Panc1 (cell line): ENCODE measurements at regions not wholly inside any gene's neighbourhood (a gene's known extent, or its start where the extent isn't known, plus 50 kb on each side); places are given as distances from the start of the nearest gene placed in this dataset.

ENCODE experiments used
- ATAC-seq: fragments of 200-7000 bp; cut with Tn5 transposase; 2 replicates; pipeline ENCODE4 v1.9.1; 2020; ENCODE audit warnings: mild to moderate bottlenecking, moderate library complexity
- BruUV-seq: library from RNA; stranded (reverse); fragments of 400-500 nt; replicated peaks from 2 replicates; lab custom pipeline; 2021; lab: Mats Ljungman, UMichigan
- CTCF ChIA-PET: fragments of 300-600 bp; sonication (Branson Sonifier 250); formaldehyde crosslinking; loops from one replicate; lab custom pipeline; 2022; ENCODE audit warnings: antibody characterized with exemption; lab: Charles Lee
- POLR2A ChIA-PET: fragments of 300-600 bp; sonication (Branson Sonifier 250); formaldehyde crosslinking; loops from one replicate; lab custom pipeline; 2022; ENCODE audit warnings: antibody characterized with exemption; lab: Charles Lee
- DNase-seq: peaks from one replicate; pipeline ENCODE4 v3.0.0-alpha.2; 2010; ENCODE audit warnings: low read depth, low spot score
- H3K27ac ChIP-seq: 2 replicates; pipeline ENCODE4 v1.5.1; 2011; ENCODE audit warnings: mild to moderate bottlenecking, low read length, inconsistent platforms
- H3K27me3 ChIP-seq: fragments of 200-500 bp; sonication (Bioruptor generic); 2 replicates; pipeline ENCODE4 v1.6.0; 2014; ENCODE audit warnings: low read length, inconsistent platforms; ENCODE audit not compliant: control insufficient read depth, insufficient read depth
- H3K36me3 ChIP-seq: fragments of 200-500 bp; sonication (Bioruptor generic); 2 replicates; pipeline ENCODE4 v1.5.1; 2014; ENCODE audit warnings: inconsistent platforms, mild to moderate bottlenecking, low read length, moderate library complexity; ENCODE audit not compliant: control insufficient read depth, insufficient read depth
- H3K4me1 ChIP-seq: 2 replicates; pipeline ENCODE4 v1.5.1; 2011; ENCODE audit warnings: inconsistent platforms, mild to moderate bottlenecking, low read length, moderate library complexity; ENCODE audit not compliant: control insufficient read depth, insufficient read depth
- H3K4me3 ChIP-seq, 2 experiments: 2 replicates each; pipeline ENCODE4 v1.5.1; 2011 to 2012; ENCODE audit warnings: low read depth in 2 of 2, low read length in 2 of 2, mild to moderate bottlenecking in 2 of 2, inconsistent platforms in 1 of 2, moderate library complexity in 1 of 2
- H3K9me3 ChIP-seq: fragments of 200-500 bp; sonication (Bioruptor generic); 2 replicates; pipeline ENCODE4 v1.5.1; 2014; ENCODE audit warnings: low read depth, mild to moderate bottlenecking, inconsistent platforms, low read length, moderate library complexity; ENCODE audit not compliant: control insufficient read depth, insufficient read depth
- POLR2AphosphoS5 ChIP-seq: IDR thresholded peaks from 2 replicates; pipeline ENCODE4 v1.6.1; 2012; ENCODE audit warnings: mild to moderate bottlenecking, low read depth, low read length, moderate library complexity
- SIN3A ChIP-seq: IDR thresholded peaks from 2 replicates; pipeline ENCODE4 v1.6.1; 2012; ENCODE audit warnings: low read depth, mild to moderate bottlenecking, low read length, moderate library complexity, borderline replicate concordance; ENCODE audit not compliant: insufficient read depth
- TCF7L2 ChIP-seq: IDR thresholded peaks from 2 replicates; pipeline ENCODE4 v1.6.1; 2011; ENCODE audit warnings: mild to moderate bottlenecking, low read depth, low read length, inconsistent platforms
- in situ Hi-C: cut with HindIII; loops from 2 replicates; pipeline ENCODE4 v1.10.0; 2016; ENCODE audit warnings: low sequenced_read_pairs, low pct_unique_long_range_greater_than_20kb
- intact Hi-C: fragments of 100-400 bp; cut with micrococcal nuclease; formaldehyde crosslinking; loops from one replicate; pipeline ENCODE4 v1.10.0; 2022; ENCODE audit not compliant: unreplicated experiment
- TF ChIP-seq, protein P1 (sequence below), 2 experiments: IDR thresholded peaks; 2 replicates each; pipeline ENCODE4 v1.6.1; 2011 to 2012; ENCODE audit warnings: low read depth in 2 of 2, control low read depth in 1 of 2, low read length in 1 of 2, mild to moderate bottlenecking in 1 of 2, moderate library complexity in 1 of 2; ENCODE audit not compliant: insufficient read depth in 1 of 2
- TF ChIP-seq, protein P2 (sequence below): fragments of 450-650 bp; IDR thresholded peaks from 2 replicates; pipeline ENCODE4 v1.5.1; 2017; ENCODE audit warnings: mild to moderate bottlenecking

DNA sequence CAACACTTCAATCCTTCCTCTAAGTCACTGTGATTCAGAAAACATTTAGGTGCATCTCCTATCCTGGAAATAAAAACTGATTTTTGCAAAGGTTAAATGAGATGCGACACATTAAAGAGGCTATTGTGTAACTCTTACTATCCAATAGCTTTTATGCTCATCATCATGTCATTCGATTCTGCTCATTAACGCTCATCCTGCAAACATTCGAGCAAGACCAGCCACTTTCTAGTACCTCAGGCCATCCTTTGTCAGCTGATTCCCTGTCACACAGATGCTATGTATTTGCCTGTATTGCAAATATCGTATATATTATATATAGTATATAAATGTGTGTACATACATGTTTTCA is 131.6 kb downstream of the TLR5 start:
- no TSS peak for BruUV-seq
- in situ Hi-C loops, result no loop called here
- Histone ChIP-seq H3K36me3 (no peaks in the 10 kb centered on the region), H3K4me3 (no peak overlapping the region), H3K27ac (no peak overlapping the region), H3K9me3 (no peaks in the 10 kb centered on the region), H3K27me3 (peaks cover 6% of the 10 kb centered on the region; the same call in 1 of the 2 replicates), H3K4me1 (no peaks in the 10 kb centered on the region)
- no peak for TF ChIP-seq SIN3A
- no peak for TF ChIP-seq TCF7L2
- TF ChIP-seq, protein P1, sequence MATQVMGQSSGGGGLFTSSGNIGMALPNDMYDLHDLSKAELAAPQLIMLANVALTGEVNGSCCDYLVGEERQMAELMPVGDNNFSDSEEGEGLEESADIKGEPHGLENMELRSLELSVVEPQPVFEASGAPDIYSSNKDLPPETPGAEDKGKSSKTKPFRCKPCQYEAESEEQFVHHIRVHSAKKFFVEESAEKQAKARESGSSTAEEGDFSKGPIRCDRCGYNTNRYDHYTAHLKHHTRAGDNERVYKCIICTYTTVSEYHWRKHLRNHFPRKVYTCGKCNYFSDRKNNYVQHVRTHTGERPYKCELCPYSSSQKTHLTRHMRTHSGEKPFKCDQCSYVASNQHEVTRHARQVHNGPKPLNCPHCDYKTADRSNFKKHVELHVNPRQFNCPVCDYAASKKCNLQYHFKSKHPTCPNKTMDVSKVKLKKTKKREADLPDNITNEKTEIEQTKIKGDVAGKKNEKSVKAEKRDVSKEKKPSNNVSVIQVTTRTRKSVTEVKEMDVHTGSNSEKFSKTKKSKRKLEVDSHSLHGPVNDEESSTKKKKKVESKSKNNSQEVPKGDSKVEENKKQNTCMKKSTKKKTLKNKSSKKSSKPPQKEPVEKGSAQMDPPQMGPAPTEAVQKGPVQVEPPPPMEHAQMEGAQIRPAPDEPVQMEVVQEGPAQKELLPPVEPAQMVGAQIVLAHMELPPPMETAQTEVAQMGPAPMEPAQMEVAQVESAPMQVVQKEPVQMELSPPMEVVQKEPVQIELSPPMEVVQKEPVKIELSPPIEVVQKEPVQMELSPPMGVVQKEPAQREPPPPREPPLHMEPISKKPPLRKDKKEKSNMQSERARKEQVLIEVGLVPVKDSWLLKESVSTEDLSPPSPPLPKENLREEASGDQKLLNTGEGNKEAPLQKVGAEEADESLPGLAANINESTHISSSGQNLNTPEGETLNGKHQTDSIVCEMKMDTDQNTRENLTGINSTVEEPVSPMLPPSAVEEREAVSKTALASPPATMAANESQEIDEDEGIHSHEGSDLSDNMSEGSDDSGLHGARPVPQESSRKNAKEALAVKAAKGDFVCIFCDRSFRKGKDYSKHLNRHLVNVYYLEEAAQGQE (IDR thresholded peaks at IDR 0.05; ENCODE audit: insufficient read depth in 1 of 2, low read depth in 2 of 2, low read length in 1 of 2), result no peak
- DNase-seq (no peak), ATAC-seq (no peak)
- intact Hi-C loops, result no loop called here
- ChIA-PET POLR2A (no interaction called here), CTCF (no interaction called here)

DNA sequence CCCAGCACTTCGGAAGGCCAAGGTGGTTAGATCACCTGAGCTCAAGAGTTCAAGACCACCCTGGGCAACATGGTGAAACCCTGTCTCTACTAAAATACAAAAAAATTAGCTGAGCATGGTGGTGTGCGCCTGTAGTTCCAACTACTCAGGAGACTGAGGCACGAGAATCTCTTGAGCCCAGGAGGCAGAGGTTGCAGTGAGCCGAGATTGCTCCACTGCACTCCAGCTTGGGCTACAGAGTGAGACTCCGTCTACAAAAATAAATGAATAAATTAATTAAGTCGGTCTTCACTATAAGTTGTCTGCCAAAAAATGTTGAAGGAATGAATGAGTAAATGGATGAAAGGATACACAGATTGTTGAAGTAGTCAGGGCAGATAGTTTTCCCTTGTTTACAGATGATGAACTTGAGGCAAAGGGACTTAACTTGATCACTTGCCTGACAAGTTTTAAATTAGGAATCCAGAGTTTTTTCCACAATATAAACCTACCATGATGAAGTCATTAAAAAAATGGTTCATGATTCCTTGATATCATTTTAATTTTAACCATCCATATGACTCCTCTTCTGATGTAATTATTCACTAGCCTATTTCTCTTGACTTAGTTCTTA is 130.8 kb downstream of the TLR5 start:
- TF ChIP-seq TCF7L2 (no peak), POLR2AphosphoS5 (no peak), SIN3A (no peak)
- TF ChIP-seq, protein P1 (IDR thresholded peaks at IDR 0.05; ENCODE audit: insufficient read depth in 1 of 2, low read depth in 2 of 2, low read length in 1 of 2), result no peak
- TF ChIP-seq, protein P2, sequence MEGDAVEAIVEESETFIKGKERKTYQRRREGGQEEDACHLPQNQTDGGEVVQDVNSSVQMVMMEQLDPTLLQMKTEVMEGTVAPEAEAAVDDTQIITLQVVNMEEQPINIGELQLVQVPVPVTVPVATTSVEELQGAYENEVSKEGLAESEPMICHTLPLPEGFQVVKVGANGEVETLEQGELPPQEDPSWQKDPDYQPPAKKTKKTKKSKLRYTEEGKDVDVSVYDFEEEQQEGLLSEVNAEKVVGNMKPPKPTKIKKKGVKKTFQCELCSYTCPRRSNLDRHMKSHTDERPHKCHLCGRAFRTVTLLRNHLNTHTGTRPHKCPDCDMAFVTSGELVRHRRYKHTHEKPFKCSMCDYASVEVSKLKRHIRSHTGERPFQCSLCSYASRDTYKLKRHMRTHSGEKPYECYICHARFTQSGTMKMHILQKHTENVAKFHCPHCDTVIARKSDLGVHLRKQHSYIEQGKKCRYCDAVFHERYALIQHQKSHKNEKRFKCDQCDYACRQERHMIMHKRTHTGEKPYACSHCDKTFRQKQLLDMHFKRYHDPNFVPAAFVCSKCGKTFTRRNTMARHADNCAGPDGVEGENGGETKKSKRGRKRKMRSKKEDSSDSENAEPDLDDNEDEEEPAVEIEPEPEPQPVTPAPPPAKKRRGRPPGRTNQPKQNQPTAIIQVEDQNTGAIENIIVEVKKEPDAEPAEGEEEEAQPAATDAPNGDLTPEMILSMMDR, result no peak
- Histone ChIP-seq H3K4me3 (no peak overlapping the region), H3K27me3 (peaks cover 6% of the 10 kb centered on the region; the same call in 1 of the 2 replicates), H3K36me3 (no peaks in the 10 kb centered on the region), H3K9me3 (no peaks in the 10 kb centered on the region), H3K27ac (no peak overlapping the region), H3K4me1 (no peaks in the 10 kb centered on the region)
- no TSS peak for BruUV-seq
- CTCF ChIA-PET, result no interaction called here
- in situ Hi-C loops, result no loop called here
- intact Hi-C loops, result no loop called here
- POLR2A ChIA-PET, result no interaction called here
- no peak for ATAC-seq
- DNase-seq, result no peak
